MCF 10A (cell line): ENCODE measurements at regions not wholly inside any gene's neighbourhood (a gene's known extent, or its start where the extent isn't known, plus 50 kb on each side); places are given as distances from the start of the nearest gene placed in this dataset.

Source experiments
- BruUV-seq: library from RNA; stranded (reverse); fragments of 400-500 nt; replicated peaks from 2 replicates; lab custom pipeline; 2021; lab: Mats Ljungman, UMichigan
- CTCF ChIA-PET: fragments of 300-600 bp; sonication (Branson Sonifier 250); formaldehyde crosslinking; extraction: SDS; loops from one replicate; lab custom pipeline; 2021; ENCODE audit warnings: antibody characterized with exemption, inconsistent platforms; lab: Yijun Ruan, JAX
- POLR2A ChIA-PET: fragments of 300-600, 350-650 bp; sonication (Branson Sonifier 250); formaldehyde crosslinking; extraction: SDS; loops from one replicate; lab custom pipeline; 2020; ENCODE audit warnings: antibody characterized with exemption, inconsistent platforms; lab: Yijun Ruan, JAX
- DNase-seq: peaks from one replicate; pipeline ENCODE4 v3.0.0-alpha.2; 2018; ENCODE audit not compliant: unreplicated experiment
- H3K27ac Mint-ChIP-seq: one replicate; pipeline ENCODE4 v1.8.0; 2022; ENCODE audit warnings: mild to moderate bottlenecking, low read depth, mixed read lengths; ENCODE audit not compliant: unreplicated experiment
- H3K27me3 Mint-ChIP-seq: one replicate; pipeline ENCODE4 v1.8.0; 2022; ENCODE audit warnings: mixed read lengths; ENCODE audit not compliant: insufficient read depth, unreplicated experiment
- H3K36me3 Mint-ChIP-seq: one replicate; pipeline ENCODE4 v1.8.0; 2022; ENCODE audit warnings: mild to moderate bottlenecking, moderate library complexity, mixed read lengths; ENCODE audit not compliant: insufficient read depth, unreplicated experiment
- H3K4me1 Mint-ChIP-seq: one replicate; pipeline ENCODE4 v1.8.0; 2022; ENCODE audit warnings: mixed read lengths; ENCODE audit not compliant: insufficient read depth, unreplicated experiment
- H3K4me3 Mint-ChIP-seq: one replicate; pipeline ENCODE4 v1.8.0; 2022; ENCODE audit warnings: mild to moderate bottlenecking, moderate library complexity, mixed read lengths; ENCODE audit not compliant: unreplicated experiment
- H3K9me3 Mint-ChIP-seq: one replicate; pipeline ENCODE4 v1.8.0; 2022; ENCODE audit warnings: mixed read lengths; ENCODE audit not compliant: unreplicated experiment
- CTCF ChIP-seq: fragments of 200-600 bp; IDR thresholded peaks from one replicate; pipeline ENCODE4 v1.8.0; 2022; ENCODE audit warnings: antibody characterized with exemption, mild to moderate bottlenecking; ENCODE audit not compliant: unreplicated experiment
- intact Hi-C: fragments of 100-400 bp; cut with micrococcal nuclease; formaldehyde crosslinking; loops from 2 replicates; pipeline ENCODE4 v1.14.1; 2022

- ChIA-PET POLR2A (interaction anchor here (0.7 to 1.0 kb wide), 4 partner anchors 20 to 311 kb away, joined by 3 to 4 read pairs (median 3); no protein-coding TSS in a partner anchor), CTCF (interaction anchor here (0.5 to 1.2 kb wide), 4 partner anchors 18 to 718 kb away, joined by 3 to 5 read pairs (median 4); no protein-coding TSS in a partner anchor)
- Mint-ChIP-seq H3K36me3 (no peaks in the 10 kb centered on the region), H3K4me1 (peaks cover 13% of the 10 kb centered on the region), H3K27ac (no peak overlapping the region), H3K4me3 (no peak overlapping the region), H3K27me3 (no peaks in the 10 kb centered on the region), H3K9me3 (no peaks in the 10 kb centered on the region)
- no TSS peak for BruUV-seq
- no peak for TF ChIP-seq CTCF
- intact Hi-C loops = no loop called here
- DNase-seq = no peak
Measured at GRCh38 chr10:6716516-6716915, 136.4 kb upstream of the PRKCQ start.

- no peak for DNase-seq
- Mint-ChIP-seq H3K36me3 (no peaks in the 10 kb centered on the region), H3K9me3 (no peaks in the 10 kb centered on the region), H3K27me3 (no peaks in the 10 kb centered on the region), H3K4me3 (no peak overlapping the region), H3K4me1 (peaks cover 15% of the 10 kb centered on the region), H3K27ac (no peak overlapping the region)
- intact Hi-C loops = no loop called here
- CTCF ChIA-PET = interaction anchor here (1.0 kb wide), 1 partner anchor 44 kb away, joined by 3 read pairs; no protein-coding TSS in a partner anchor
- no TSS peak for BruUV-seq
- no peak for TF ChIP-seq CTCF
- POLR2A ChIA-PET = interaction anchor here (0.6 to 1.3 kb wide), 2 partner anchors 9 to 11 kb away, joined by 3 to 4 read pairs; no protein-coding TSS in a partner anchor
Measured at GRCh38 chr10:6713716-6714115, 133.6 kb upstream of the PRKCQ start.

DNA sequence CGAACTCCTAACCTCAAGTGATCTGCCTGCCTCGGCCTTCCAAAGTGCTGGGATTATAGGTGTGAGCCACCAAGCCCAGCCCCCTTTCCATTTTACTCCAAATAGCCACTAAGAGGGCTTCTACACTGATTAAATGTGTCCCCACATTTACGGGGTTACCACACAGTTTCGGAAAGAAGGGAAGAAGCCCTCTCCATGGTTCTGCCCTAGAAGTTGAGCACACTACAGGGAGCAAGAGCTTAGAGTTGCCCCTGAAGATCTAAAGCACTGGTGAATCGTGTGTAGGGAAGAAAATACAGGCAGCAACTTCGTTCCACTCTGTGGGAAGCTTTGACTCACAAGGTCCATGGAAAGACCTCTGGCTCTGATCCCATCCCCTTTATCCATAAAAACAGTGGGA is 133.0 kb upstream of the PRKCQ start:
- no peak overlapping the region for H3K27ac Mint-ChIP-seq
- no peaks in the 10 kb centered on the region for H3K27me3 Mint-ChIP-seq
- POLR2A ChIA-PET = interaction anchor here (0.6 kb wide), 1 partner anchor 11 kb away, joined by 3 read pairs; no protein-coding TSS in a partner anchor
- no peak for DNase-seq
- no peaks in the 10 kb centered on the region for H3K36me3 Mint-ChIP-seq
- no TSS peak for BruUV-seq
- intact Hi-C loops = no loop called here
- H3K4me1 Mint-ChIP-seq = peaks cover 15% of the 10 kb centered on the region
- no peak overlapping the region for H3K4me3 Mint-ChIP-seq
- CTCF ChIA-PET = interaction anchor here (0.6 to 1.0 kb wide), 2 partner anchors 34 to 43 kb away, joined by 3 to 6 read pairs; no protein-coding TSS in a partner anchor
- no peak for TF ChIP-seq CTCF
- H3K9me3 Mint-ChIP-seq = no peaks in the 10 kb centered on the region

DNA sequence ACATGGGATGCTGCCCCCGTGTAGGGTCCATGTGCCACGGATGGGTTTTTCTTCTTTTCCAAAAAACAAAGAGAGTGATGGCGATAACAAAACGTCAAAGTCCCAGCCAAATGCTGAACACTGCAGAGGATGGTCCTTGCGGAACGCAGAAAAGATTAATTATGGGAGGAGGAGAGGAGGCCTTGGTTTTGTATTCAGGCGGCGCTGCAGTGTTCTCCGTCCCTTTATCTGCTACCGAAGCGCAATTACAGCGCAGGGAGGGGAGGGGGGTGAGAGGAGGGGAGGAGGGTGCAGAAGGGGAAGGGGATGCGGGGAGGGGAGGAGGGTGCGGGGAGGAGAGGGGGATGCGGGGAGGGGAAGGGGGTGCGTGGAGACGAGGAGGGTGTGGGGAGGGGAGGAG is 131.8 kb upstream of the PRKCQ start:
- H3K4me3 Mint-ChIP-seq = no peak overlapping the region
- H3K4me1 Mint-ChIP-seq = peaks cover 12% of the 10 kb centered on the region
- DNase-seq = no peak
- ChIA-PET POLR2A (no interaction called here), CTCF (no interaction called here)
- H3K36me3 Mint-ChIP-seq = no peaks in the 10 kb centered on the region
- no TSS peak for BruUV-seq
- no peak overlapping the region for H3K27ac Mint-ChIP-seq
- intact Hi-C loops = no loop called here
- H3K27me3 Mint-ChIP-seq = no peaks in the 10 kb centered on the region
- no peaks in the 10 kb centered on the region for H3K9me3 Mint-ChIP-seq
- no peak for TF ChIP-seq CTCF
